NCI-H2227 (cell line): ENCODE measurements at regions not wholly inside any gene's neighbourhood (a gene's known extent, or its start where the extent isn't known, plus 50 kb on each side); places are given as distances from the start of the nearest gene placed in this dataset.
"Not testable (repeated sequence)": the region's sequence is repeated elsewhere in the genome, so short reads cannot be mapped to it uniquely, and the experiment has no call there.

ENCODE experiments used
- DNase-seq: peaks from one replicate; lab custom pipeline; 2025; ENCODE audit not compliant: unreplicated experiment; lab: John Stamatoyannopoulos, UW

DNA sequence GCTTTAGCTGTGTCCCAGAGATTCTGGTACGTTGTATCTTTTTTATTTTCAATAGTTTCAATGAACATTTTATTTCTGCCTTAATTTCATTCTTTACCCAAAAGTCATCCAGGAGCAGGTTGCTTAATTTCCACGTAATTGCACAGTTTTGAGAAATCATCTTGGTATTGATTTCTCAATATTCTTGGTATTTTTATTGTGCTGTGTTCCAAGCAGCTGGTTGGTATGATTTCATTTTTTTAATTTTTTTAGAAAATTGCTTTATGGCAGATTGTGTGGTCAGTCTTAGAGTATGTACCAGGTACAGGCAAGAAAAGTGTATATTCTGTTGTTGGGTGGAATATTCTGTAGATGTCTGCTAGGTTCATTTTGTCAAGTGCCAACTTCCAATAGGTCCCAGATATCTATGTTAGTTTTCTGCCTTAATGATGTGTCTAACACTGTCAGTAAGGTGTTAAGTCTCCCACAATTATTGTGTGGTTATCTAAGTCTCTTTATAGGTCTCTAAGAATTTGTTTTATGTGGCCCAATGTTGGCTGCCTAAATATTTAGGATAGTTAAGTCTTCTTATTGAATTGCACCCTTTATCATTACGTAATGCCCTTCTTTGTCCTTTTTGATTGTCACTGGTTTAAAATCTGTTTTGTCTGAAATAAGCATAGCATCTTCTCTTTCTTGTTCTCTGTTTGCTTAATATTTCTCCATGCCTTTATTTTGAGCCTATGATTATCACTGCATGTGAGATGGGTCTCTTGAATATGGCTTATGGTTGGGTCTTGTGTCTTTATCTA, 366.9 kb upstream of the IRAK1BP1 start:
- no peak for DNase-seq

DNA sequence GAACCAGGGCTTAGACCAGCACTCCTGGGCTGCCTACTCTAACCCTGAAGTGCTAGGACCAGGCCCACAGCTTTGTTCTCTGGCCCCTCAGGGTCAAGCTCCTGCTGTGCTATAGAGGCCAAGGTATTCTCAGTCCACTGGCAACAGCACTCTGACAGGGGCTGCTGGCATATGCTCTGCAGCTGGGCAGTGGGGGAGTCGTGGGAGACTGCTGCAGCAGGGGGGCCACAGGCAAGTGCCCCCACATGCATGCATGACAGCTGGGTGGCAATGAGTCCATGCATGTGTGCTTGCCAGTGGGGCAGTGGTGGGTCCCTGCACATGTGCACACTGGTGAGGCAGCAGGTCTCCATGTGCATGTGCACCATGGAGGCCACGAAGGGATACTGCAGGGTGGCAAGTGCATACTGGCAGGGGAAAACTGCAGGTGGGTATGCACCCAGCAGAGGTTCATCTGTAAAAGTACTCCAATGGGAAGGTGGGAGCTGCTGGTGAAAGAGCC, 364.9 kb upstream of the IRAK1BP1 start:
- no peak for DNase-seq

DNA sequence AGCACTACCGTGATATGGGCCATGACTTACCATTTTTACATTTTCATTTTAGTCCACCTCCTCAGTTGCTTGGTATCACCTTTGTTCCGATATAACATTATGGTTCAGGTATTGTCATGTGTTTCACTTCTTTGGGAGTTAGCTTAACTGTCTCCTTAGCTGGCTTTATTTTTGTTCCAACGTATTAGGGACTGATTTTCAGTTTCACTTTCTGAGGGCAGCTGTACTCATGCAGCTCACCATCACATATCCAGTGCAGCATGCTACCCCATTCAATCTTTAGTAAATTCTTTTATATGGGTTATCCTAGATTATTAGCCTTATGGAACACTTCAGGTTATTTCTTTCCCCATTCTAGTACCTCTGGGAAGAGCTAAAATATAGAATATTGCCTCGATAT, 362.2 kb upstream of the IRAK1BP1 start:
- DNase-seq, result no peak

DNA sequence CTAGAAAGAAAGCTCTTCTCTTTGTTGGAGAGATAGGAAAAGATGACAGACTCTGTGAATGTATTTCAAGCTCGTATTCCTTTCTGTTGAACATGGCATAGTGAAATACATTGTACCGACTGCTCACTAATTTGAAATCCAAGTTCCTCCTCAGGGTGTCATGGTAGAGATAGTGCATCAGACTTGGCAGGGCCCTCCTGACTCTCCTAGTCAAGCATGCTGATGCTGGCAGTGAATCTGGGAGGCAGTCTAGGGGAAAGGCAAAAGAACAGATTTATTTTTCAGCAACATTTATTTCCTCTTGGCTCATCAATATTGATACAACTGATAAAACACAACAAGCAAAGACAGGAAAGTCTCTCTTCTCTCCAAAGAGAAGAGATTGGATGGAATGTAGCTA, 356.3 kb upstream of the IRAK1BP1 start:
- DNase-seq, result no peak

DNA sequence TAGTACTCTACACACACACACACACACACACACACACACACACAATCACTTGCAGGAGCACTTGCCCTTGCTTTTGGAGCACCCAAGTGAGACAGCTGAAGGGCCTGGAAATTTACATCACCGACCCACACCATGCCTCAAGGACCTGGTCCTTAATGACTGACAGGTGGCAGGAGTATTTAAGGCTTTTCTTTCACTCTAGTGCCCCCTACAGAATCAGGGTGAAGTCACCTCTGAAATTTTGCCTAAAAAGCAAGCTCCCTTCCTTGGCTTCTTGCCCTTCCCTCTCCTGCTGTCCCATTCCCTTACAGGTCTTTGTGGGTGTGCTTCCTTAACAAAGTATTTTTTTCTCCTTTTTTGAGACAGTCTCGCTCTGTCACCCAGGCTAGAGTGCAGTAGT, 353.5 kb upstream of the IRAK1BP1 start:
- DNase-seq, result no peak

DNA sequence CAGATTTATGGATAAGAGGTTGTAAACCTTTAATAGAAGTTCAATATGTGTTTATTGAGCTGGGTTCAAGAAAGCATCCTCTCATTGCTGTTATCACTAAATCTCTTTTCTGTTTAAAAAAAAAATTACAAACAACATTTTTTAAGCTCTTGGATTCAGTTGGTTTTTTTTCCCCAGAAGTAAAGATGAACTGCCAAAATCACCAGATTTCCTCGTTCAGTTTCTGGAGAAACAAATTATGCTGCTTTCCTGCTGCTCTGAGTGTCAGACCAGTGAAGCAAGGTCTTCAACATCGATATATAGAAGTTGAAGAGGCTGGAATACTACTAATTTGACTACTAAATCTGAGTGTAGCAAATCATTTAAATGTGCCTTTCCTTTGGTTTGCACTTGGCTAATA, 352.1 kb upstream of the IRAK1BP1 start:
- no peak for DNase-seq

DNA sequence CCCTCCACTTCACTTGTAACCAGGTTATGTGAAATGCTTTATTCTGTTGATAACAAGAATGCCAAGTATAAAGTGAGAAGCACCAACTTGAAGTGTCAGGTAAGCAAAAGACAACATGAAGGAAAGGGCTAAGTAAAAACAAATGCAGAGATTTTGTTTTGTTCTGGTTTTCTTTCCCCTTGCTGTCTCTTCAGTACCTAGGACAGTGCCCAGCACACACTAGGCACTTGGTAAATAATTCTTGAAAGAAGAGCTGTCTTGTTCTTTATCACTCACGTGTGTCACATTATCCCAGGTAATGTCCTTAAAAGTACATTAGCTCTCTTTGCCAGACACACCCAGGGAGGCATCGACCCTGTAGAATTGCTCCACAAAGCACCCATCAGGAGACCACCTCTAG, 350.0 kb upstream of the IRAK1BP1 start:
- no peak for DNase-seq

DNA sequence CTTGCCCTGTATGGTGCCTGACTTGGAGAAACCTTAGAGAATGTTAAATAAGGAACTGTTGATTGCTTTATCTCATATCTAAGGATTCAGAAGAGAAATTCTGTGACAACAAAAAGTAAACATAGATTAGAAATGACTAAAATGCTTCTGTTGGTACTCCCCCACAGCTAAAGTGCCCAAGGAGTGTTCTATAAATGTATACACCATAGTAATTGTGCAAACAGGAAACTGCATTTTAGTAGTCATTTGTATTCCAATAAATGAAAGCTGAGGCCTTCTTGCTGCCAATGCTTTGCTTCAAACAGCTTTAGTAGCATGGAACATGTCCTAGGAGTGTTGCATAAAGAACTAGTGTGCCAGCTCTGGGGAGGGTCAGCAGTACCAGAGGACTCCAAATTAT, 343.7 kb upstream of the IRAK1BP1 start:
- DNase-seq, result no peak

DNA sequence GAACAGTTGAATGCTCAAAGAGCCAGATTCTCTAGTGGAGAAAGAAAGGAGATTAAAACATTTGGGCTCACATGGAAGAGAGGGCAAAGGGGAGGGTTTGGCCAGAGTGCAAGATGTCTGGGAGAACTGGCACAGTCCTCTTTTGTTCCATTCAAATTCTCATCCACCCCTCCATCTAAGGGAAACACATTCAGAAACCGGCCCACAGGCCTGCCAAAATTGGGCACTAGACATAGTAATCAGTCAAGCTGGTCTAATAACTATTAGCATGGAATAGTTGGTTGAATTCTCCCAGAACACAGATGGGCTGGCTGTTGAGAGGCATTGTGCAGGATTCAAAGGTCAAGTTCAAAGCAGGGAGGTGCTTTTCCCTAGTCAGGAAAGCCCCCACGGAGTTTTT, 341.4 kb upstream of the IRAK1BP1 start:
- DNase-seq, result no peak

DNA sequence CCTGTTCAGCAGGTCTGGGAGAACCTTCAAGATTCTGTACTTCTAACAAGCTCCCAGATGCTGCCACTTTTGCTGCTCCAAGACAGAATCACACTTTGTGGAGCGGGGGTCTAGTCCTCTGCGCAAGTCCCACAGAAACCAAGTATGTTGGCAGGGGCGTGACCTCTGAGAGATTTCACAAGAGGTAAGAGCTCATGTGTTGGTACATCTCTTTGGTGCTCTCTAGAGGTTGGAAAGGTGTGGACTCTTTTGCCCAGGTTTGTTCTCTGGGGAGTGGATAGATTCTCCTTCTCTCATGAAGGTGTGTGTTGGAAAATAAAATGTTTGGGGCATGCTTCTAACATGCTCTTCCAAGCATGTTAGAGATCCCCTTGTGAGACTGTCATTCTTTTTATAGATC, 340.9 kb upstream of the IRAK1BP1 start:
- no peak for DNase-seq

DNA sequence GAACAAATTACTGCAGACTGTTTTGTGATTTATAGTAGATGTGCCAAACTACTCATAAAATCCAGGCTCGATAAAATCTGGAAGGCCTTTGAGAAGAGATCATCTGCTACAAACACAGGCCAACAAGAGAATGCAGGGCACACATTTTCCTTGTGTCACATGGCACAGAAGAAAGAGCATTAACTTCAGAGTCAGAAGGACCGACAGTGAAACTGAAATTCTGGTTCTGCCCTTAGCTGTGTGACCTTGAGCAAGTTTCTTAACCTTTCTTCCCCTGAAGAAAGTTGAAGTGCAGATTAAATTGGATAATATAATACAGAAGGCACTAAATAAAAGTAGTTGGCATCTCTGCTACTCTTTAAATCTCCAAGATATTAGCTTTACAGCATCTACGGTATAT, 338.4 kb upstream of the IRAK1BP1 start:
- no peak for DNase-seq

DNA sequence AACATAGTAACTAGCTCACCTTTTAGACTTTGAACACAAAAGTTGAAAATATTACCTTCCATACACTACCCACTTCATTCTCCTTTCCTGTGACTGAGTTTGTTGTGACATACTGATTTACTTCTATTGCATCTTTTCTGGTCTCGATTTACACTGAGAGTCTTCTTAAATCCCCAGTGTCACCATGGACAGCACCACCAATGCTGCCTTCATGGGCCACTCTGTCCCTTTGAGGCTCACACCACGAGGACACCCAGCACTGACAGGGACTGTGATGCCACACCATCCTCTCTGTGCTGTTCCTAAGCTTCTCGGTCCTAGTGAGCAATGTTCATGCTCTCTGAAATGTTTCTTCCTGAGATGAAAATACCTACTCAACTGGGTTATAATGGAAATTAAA, 337.1 kb upstream of the IRAK1BP1 start:
- no peak for DNase-seq

DNA sequence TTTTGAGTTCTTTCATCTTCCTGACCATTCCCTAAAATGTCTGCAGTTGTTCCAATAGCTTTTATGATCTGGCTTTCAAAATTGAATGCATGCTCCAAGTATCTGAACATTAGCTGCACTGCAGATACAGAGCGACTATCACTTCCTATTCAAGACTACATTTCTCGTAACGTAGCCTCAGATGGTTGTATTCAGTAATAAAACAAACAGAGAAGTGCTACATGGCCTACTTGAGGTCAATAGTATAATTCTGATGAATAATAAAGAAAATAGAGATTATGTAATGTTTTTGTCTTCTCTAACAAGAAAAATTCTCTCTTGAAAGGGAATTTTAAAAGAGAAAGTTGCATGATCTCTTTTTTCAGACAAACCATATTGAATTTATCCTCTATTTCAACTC, 333.9 kb upstream of the IRAK1BP1 start:
- DNase-seq, result no peak

DNA sequence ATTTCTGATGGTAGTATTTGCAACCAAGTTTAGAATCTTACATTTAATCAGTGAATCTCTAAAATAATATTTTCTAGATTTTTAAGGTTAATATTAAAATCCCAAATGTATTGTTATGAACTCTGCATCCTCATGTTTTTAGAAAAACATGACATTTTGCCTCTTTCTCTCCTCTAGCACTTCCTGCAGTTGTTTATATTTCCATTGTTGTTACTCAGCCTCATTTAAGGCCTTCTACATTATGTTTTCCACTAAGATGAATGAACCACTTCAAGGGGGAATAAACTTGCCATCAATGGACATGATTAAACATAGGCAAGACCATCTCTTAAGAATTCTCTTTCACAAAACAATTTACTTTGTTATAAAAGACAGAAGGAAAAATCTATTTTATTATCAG, 333.5 kb upstream of the IRAK1BP1 start:
- DNase-seq, result no peak

DNA sequence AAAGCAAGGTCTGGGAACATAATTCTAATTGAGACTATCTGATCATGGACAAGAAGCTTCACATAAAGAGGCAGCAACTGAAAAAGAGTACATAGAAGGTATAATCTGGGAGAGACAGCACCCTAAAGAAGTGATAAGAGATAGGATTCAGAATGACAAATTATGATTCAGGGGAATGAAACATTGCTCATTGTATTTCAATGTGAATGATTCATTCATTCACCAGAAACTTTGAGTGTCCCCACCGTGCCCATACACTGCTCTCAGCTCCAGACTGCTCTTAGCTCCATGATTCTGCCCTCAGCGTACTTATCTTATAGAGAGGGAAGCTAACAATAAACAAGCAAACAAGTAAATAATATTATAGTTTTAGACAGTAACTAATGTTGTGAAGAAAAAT, 329.3 kb upstream of the IRAK1BP1 start:
- no peak for DNase-seq

DNA sequence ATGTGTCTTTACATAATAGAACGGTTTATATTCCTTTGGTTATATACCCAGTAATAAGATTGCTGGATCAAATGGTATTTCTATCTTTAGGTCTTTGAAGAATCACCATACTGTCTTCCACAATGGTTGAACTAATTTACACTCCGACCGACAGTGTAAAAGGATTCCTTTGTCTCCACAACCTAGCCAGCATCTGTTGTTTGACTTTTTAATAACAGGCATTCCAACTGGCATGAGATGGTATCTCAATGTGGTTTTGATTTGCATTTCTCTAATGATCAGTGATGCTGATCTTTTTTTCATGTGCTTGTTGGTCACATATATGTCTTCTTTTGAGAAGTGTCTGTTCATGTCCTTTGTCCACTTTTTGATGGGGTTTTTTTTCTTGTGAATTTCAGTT, 319.7 kb upstream of the IRAK1BP1 start:
- not testable (repeated sequence) for DNase-seq

DNA sequence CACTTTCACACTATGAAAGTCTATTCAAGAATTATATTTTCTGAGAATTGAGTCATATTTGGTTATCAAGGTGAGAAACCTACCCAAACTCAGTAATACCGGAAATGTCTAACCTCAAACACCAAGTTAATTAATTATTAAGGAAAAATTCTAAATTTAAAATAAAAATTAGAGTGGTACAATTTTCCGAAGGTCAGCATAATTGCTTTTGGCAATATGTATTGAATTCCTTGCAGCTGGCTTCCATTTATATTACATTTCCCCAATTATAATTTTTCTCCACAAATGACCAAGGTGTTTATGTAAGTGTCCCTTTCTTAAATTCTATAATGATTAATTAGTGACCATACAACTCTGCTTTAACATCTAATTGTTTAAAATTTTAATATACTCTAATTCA, 316.0 kb upstream of the IRAK1BP1 start:
- no peak for DNase-seq

DNA sequence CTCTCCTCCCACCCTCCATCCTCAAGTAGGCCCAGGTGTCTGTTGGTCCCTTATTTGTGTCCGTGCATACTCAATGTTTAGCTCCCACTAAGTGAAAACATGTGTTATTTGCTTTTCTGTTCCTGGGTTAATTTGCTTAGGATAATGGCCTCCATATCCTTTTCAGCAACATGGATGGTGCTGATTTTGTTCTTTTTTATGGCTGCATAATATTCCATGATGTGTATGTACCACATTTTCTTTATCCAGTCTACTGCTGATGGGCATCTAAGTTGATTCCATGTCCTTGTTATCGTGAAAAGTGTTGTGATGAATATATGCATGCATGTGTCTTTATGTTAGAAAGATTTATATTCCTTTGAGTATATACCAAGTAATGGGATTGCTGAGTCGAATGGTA, 314.9 kb upstream of the IRAK1BP1 start:
- no peak for DNase-seq

DNA sequence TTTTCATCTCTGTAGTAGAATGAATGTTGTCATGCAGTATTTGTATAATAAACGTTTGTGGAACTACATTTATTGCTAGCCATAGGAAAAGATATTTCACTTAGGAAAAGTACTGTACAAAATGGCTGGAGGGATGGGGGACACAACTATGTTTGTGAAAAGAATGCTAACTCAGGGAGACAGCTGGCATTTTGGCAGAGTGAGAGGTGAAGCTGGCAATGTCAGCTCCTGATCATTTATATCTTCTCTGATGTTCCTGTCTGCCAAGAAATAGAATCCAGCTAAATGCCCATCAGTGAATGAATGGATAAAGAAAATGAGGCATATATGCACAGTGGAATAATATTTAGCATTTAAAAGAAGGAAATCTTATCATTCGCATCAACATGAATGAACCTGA, 313.0 kb upstream of the IRAK1BP1 start:
- no peak for DNase-seq

DNA sequence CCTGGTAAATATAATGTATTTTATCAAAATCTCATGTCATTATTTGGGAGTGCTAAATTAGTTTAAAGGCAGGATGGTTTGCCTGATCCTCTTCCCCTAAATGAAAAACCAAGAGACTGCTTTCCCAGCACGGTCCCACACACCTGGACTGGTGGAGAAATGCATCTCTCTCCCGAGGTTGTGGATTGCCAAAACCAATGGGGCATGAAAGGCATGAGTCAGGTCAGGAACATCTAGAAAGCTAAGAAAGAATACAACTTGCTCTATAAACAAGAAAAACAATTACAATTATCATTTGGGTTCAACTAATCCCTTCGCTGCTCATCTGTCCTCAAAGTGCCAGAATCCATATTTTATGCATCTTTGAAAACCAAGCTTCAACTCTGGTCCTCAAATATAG, 308.3 kb upstream of the IRAK1BP1 start:
- DNase-seq, result no peak

DNA sequence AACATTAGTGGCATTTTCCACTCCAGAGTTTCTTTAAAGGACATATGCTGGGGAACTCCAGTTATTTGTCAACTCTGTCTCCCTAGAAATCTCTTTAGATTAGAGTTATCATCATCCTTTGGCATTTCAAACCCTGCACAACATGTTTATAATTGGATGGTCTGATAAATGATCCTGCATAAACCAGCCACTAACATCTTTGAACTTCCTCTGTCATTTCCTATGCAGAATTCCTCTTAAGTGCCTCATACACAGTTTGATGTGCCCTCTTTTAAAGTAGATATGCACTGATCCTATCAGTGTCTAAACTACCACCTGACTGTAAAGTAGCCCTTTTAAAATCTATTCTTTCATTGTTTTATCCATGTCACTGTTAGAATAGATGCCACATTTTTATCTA, 306.3 kb upstream of the IRAK1BP1 start:
- no peak for DNase-seq

DNA sequence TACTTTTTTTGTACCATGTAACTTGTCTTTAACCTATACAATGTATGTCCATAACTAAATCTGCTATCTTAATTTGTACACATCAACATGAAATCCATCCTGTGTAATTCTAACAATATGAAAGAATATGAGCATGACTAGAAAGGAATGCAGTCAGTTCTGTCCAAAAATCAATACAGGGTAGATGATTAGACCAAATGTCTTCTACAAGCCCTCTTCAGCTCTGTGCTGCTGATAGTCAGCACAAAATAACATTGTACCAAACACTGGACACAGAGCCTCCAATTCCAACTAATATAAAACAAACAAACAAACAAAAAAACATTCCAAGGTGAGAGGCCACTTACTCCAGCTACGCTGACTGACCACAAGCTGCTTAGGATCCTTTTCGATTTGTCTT, 301.4 kb upstream of the IRAK1BP1 start:
- DNase-seq, result no peak

DNA sequence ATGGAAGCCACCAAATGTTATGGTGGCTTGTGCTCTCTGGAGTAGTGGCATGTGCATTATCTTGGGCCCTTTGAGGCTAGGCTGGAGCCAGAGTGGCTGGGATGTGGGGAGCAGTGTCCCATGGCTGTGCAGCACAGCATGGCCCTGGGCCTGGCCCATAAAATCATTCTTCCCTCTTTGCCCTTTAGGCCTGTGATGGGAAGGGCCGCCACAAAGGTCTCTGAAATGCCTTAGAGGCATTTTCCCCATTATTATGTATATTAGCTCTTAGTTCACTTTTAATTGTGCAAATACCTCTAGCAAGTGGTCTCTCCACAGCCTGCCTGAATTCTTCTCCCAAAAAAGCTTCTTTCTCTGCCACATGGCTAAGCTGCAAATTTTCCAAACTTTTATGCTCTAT, 297.3 kb upstream of the IRAK1BP1 start:
- DNase-seq, result no peak
